GM19240 (cell line): ENCODE measurements at regions not wholly inside any gene's neighbourhood (a gene's known extent, or its start where the extent isn't known, plus 50 kb on each side); places are given as distances from the start of the nearest gene placed in this dataset.
"Not testable (repeated sequence)": the region's sequence is repeated elsewhere in the genome, so short reads cannot be mapped to it uniquely, and the experiment has no call there.

Experiments
- DNase-seq: peaks from one replicate; pipeline ENCODE4 v3.0.0; 2011; ENCODE audit warnings: low spot score; ENCODE audit not compliant: insufficient read length

DNA sequence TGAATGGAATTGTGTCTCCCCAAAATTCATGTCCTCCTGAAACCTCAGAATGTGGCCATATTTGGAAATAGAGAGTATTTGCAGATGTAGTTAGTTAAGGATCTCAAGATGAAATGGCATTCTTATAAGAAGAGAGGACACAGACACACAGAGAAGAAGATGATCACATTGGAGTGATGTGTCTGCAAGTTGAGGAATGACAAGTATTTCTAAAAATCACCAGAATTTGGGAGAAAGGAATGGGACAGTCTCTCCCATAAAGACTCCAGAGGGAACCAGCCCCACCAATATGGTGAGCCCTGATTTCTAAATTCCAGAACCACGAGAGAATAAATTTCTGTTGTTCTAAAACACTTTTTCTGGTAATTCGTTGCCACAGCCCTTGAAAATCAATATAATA lies 166.3 kb downstream of the C1D start:
- DNase-seq, result no peak

DNA sequence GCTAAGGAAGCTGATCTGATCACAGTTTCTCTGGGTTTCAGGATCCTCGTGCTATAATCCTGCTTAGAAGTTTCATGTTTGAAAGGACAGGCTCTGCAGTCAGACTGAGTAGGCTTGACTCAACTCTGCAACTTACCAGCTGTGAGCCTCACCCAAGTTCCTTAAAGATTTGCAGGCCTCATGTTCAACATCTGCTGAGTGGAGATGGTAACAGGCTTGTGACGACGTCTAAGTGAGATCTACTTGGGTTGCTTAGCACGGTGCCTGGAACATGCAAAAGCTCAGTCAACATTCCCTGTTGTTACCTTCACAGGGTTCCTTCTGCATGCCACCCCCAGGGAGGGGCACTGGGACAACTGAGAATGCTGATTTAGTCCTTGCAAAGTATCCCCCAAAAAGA lies 164.2 kb downstream of the C1D start:
- DNase-seq, result no peak

DNA sequence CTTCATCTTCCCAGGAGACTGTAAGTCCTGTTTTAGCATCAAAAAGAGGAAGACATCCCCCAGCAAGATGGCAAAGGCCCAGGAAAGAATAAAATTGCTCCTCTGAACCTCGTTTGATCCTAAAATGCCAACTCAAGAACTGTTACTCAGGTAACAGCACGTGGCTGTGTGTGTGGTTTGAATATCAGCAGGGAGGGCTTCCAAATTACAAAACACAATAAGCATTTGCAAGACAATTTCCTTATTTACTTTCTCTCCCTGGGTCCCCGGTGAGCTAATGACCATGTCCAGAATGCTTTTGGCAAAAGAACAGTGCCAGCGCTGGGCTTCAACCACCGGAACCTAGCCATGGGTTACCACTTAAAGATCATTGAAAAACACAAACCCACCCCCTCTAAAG lies 163.6 kb downstream of the C1D start:
- no peak for DNase-seq

DNA sequence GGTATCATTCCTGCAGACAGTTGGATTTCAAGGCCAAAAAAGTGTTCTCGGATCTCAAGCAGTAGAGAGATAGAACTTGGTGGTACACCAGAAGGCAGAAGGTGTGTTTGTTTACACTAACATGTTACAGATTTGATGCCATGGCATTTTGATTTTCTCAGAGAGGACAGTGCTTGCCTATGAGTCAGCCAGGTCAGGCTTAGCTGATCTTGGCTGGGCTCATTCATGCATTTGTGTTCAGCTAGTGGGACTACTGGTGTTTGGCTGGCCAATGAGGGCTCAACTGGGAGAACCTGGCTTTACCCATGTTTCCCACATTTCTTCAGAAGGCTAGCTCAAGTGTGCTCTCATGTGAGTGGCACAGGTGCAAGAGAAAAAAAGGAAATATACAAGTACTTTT lies 162.0 kb downstream of the C1D start:
- DNase-seq, result no peak

DNA sequence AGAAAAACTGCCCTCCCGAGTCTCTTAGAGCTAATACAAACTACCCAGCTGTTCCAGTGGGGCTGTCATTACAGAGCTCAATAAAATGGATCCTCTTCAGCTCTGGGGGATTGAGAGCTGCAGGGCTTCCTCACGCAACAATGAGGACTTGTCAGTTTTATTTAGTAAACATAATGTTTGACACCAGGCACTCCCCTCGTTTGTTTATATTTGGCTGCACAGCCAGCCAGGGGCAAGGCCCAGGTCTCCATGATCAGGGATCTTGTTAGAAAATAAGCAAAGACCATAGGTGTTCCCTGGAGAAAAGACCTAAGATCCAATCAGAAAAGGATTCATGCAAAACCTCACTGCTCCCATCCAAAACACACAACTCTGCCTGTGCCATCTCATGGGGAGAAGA lies 158.2 kb downstream of the C1D start:
- DNase-seq, result no peak

DNA sequence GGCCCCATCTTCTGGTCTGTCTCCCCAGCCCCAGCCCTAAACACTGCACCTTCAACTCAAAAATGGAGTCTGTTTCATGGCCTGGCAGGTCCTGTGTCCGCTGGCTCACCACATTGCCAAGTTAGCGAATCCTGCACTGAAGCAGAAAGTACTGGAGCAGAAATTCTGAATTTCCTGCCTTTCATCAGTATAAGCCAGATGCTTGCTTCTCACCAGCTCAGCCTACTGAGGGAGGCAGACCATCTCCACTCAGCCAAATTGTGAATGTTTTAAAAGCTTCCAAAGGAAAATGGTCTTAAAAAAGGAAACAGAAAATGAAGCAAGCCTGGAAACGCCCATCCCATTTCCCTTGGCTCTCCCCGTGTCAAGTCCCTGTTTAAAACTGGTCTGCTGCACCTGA lies 157.8 kb downstream of the C1D start:
- DNase-seq, result no peak

DNA sequence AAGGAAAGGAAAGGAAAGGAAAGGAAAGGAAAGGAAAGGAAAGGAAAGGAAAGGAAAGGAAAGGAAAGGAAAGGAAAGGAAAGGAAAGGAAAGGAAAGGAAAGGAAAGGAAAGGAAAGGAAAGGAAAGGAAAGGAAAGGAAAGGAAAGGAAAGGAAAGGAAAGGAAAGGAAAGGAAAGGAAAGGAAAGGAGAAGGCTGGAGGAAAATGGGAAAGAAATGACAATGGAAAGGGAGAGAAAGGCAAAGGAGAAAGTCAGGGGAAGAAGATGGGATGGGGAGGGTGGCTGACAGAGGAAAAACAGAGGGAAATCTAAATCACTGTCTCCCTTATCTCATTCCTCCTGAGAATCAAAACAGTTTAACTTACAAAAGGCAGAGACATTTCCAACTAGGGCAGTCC lies 156.3 kb downstream of the C1D start:
- DNase-seq, result not testable (repeated sequence)

DNA sequence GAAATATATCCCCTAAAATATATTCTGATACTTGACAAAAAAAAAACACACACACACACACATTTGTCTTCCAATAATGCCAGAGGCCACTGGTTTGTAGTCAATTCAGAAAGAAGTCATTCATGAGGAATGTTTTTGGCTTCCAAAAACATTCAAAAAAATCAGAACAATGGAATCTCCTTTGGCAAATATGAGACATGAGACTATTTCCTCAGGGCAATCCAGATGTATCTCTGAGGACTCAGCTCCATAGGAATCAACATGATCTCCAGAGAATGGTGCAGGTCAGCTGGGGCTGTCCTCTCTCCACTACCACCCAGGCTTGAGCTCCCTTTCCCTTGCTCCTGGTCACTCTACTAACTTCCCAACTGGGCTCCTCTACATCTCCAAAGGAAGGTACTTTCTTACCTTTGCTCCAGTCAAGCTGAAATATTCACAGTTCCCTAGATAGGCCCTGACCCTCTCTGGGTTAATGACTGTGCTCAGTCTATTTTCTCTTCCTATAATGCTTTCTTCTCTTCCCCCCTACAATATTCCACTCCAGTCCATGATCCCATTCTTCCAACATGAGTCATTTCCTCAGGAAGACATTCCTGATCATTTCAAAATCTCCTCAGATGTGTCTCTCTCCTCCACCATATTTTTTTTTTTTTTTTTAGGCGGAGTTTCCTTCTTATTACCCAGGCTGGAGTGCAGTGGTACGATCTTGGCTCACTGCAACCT lies 145.3 kb downstream of the C1D start:
- DNase-seq, result no peak

DNA sequence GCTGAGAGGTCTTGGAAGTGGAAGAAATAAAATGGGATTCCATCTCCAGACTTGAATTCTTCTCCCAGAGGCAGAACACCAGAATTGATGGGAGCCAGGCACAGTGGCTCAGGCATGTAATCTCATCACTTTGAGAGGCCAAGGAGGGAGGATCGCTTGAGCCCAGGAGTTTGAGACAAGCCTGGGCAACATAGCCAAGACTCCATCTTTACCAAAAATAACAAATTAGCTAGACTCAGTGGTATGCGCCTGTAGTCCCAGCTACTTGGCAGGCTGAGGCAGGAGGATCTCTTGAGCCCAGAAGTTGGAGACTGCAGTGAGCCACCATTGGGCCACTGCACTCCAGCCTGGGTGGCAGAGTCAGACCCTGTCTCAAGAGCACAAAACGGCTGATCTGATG lies 144.3 kb downstream of the C1D start:
- no peak for DNase-seq

DNA sequence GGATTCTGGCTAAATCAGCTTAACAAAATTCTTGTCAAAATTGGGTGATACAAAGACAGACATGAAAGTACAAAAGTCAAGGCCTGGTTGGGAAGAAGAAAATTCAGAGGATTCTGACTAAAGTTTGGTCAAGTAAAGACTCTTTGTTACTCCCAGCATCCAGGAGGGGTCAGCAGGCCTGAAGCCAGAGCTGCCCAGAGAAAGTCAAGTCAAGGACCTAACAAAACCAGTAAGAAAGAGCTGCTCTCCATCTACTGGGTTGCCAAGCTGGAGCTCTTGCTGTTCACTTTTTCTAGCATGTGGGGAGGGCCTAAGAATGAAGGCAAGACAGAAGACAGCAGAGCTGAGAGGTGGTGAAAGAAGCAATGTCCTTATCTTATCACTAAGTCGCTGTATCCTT lies 143.3 kb downstream of the C1D start:
- DNase-seq, result no peak

DNA sequence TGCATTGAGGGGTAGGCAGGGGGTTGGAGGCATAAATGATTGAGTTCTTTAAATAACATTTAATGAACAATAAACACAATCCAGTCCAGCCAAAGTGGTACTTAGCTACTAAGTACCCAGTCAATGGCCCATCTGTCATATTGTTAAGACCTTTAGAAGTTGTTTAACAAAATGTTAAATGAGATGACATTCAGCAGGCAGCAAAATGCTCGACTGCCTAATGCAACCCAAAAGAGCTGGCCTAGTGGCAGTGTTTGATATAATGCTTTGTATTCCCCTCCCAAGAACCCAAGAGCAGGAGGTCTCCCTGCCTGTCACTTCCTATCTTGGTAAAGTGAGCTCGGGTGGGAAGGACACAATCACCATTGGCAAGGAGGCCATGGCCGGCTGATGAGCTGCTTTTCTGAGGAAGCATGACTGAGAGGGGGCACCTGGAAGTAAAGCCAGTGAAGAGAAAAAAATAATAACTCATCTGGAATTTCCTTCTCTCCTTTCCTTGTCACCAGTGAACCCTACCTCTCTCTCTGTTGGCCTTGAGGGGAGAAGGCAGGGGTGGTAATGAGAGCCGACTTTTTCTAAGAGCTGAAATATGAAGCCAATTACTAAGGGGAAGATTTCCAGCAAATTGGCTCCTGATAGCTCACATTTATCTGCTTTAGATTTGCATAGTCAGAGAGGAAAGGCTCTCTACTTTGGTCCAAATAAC lies 140.6 kb downstream of the C1D start:
- DNase-seq, result no peak

DNA sequence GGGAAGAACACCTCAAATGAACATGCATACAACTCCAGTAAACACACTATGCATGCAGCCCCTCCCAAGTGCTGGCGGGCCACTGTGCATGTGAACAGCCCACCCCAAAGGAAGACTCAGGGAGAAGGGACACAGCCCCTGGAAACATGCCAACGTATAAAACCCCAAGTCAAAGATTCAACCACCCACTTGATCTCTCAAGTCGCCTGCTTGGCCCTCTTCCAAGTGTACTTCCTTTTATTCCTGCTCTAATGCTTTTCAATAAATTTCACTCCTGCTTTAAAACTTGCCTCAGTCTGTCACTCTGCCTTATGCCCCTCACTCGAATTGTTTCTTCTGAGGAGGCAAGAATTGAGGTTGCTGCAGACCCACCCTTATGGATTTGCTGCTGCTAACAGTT lies 139.1 kb downstream of the C1D start:
- DNase-seq, result no peak

DNA sequence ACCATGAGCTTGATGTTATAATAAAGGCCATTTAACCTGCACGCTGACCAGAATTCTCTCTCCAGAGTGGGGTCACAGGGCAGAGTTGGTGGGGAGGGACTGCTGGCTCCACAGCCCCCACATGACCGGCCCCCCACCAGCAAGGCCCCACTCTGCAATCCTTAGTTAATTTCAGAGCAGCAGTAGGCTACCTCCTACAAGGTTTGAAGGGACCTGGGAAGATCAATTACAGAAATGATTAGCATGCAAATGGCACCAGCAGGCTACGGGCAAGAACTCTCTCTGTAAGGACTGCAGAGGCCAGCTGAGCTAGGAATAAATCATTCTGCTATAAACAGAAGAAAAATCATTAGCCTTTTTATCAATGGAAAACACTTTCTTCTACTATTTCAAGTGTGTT lies 135.3 kb downstream of the C1D start:
- DNase-seq, result no peak

DNA sequence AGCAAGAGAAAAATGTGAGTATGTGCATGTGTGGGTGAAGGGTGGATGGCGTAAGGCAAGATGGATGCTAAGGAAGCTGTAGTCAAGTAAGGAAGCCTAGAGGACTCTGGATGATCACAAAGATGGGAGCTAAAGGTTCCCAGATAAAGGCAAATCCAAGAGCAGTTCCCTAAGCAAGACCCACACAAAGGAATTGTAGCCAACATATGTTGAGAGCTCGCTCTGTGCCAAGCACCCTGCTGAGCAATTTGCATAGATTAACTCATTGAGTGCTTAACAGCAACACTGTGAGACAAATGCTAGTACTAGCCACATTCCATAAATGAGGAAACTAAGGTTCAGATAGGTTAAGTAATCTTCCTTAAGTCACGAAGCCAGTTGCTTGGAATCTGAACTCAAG lies 132.6 kb downstream of the C1D start:
- no peak for DNase-seq

DNA sequence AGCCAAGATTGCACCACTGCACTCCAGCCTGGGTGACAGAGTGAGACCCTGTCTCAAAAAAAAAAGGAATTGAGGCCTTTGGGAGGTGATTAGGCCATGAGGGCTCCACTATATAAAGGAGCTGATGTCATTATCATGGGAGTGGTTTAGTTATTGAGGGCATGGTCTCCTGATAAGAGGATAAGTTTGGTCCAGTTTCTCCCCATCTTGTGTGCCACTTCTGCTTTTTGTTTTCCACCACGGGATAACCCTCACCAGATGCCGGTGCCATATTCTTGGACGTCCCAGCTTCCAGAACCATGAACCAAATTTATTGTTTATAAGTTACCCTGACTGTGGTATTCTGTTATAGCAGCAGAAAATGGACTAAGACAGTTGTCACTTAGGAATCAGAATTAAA lies 125.8 kb downstream of the C1D start:
- DNase-seq, result no peak

DNA sequence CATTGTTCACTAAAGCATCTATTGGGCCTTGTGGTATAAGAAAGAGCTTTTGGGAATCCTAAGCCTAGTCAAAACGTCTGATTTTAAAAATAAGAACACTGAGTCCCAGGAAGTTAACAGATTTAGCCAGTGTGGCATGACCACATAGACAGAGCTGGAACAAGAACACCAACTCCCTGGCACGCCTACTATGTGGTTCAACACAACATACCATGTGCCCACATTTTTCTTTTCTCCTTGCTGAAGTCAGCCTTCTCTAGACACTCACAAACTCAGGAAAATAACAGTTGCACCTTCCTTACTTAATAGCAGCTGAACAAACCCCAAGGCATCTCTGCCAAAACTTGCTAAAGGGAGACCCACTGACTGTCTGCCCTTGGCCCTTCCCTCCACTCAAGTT lies 124.8 kb downstream of the C1D start:
- DNase-seq, result no peak

DNA sequence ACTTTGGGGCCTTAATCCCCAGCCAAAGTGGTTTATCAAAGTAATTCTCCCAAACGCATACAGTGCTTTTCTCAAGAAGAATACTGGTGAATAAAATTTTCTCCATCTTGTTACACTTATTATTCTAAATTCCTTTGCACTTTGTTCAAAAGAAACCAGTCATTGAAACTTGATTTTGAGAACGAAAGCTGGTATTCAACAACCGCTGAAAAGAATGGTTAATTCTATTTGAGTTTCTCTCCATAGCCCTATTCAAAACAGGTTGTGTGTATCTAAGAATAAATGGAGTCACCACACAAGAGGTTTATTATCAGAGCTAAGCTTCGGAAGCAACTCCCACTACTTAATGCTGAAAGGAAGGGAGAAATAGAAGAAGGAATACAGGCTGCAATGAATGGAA lies 117.7 kb downstream of the C1D start:
- no peak for DNase-seq

DNA sequence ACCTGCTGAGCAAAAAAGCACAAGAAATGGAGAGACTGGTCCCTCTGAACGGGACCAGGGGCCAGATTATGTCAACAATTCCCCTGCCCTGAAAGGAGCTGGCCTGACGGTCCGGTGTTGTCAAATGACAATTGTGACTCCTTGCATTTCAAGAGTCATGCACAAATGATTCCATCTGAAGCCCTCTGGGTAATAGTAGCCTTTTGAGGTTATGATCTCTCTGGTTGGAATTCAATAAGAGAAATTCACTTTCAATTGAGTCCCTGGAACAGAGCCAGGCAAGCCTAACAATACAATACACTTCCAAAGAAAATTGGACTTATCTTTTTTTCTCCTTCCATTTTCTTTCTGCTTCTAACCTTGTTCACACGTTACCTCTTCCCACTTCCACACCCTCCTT lies 116.9 kb downstream of the C1D start:
- DNase-seq, result no peak

DNA sequence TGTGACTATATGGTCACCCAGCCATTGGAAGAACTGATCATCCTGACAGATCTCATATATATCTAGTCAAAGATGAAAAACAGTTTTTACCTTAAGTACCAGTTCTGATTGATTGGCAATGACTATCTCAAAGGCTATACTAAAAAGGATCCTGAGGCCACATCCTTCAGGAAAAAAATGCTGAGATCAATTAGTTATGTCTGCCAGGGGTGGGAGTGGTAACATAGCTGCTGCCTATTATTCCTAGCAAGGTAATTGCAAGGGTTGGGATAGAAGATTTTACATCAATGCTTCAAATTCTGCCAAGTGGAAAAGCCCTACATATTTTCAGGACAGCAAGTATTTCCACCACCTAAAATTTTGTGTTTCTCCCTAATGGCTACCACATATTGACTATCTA lies 114.7 kb downstream of the C1D start:
- DNase-seq, result no peak

DNA sequence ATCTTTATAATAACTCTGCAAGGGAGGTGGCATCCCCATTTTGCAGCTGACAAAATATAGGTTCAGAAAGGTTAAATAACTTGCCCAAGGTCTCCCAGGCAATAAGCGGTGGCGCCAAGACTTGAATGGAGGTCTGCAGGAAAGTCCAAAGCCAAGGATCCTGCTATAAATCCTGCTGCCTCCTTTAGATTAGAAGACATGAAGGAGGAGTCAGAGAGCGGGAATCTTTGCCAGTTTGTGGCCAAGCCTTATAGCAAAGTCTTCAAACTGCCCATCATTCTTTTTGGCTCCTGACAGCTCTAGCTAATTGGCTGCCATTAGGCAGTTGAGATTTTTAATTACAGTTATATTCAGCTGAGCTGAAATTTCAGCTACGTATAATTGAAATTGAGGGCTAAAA lies 114.3 kb downstream of the C1D start:
- DNase-seq, result no peak

DNA sequence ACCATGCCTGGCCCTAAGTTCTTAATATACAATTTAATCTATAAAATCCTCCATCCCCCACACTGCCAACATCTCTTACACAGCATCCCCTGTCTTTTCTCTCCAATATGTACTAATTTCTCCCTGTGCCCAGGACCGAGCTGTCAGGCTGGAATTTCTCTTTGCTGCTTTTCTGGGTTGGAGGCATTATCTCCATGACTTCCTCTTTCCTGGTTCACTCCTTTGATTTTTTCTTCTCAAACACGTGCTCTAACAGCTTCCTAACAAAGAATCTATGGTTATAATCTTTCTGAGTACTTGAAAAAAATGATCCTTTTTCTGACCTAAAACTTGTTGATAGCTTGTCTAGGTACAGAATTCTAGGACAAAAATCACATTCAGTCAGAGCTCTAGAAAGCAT lies 112.8 kb downstream of the C1D start:
- no peak for DNase-seq

DNA sequence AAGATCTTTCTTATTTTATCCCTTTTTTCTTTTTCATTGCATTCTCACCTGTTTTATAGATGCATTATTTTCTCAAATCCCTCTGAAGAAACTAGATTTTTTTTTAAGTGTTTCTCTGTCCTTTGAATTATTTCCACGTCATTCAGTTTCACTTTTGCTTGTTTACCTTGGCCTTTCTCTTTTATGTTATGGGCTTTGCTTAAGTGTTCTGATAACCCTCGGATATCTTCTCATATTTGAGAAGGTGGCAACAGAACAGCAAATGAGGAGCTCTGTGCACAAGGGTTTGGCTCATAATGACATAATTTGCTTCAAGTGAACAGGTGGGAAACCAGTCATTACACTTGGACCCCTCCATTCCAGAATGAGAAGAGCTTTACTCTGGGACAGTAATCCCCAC lies 111.9 kb downstream of the C1D start:
- no peak for DNase-seq

DNA sequence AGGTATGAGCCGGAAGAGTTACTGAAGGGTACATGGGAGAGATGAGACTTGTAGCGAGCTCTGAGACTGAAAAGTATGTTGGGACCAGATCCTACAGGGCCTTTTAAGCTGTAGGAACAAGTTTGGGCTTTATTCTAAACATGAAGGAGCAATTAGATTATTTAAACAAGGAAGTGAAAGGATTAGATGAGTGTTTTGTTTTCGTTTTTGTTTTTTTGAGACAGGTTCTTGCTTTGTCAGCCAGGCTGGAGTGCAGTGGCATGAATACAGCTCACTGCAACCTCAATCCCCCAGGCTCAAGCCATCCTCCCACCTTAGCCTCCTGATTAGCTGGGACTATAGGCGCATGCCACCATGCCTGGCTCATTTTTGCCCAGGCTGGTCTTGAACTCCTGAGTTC lies 110.7 kb downstream of the C1D start:
- no peak for DNase-seq
